ENCODE measurements at regions not wholly inside any gene's neighbourhood (a gene's known extent, or its start where the extent isn't known, plus 50 kb on each side); places are given as distances from the start of the nearest gene placed in this dataset.

DNA sequence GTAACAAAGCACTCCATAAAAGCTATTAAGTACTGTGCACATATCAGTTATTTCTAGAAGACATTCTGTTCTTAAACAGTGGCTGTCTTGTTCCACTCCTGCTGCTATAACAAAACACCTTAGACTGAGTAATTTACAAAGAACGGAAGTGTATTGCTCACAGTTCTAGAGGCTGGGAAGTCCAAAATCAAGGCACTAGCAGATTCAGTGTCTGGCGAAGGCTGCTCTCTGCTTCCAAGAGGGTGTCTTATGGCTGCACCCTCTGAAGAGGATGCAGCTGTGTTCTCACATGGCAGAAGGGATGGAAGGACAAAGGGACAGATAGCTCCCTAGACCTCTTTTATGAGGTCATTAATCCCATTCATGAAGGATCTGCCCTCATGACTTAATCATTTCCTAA is 424.2 kb upstream of the ZMIZ1 start:
- no peak for DNase-seq
- Mint-ChIP-seq H3K4me1 (no peaks in the 10 kb centered on the region), H3K36me3 (no peaks in the 10 kb centered on the region), H3K4me3 (no peak overlapping the region), H3K27me3 (peaks cover 0 to 10% of the 10 kb centered on the region in 2 donors), H3K27ac (no peak overlapping the region), H3K9me3 (peaks cover 0 to 9% (median 7%) of the 10 kb centered on the region in 3 donors)
- ChIA-PET CTCF (no interaction called here), POLR2A (no interaction called here)
- Histone ChIP-seq H3K36me3 (ENCODE audit: control insufficient read depth in 2 of 2, extremely low read depth in 1 of 2, insufficient read depth in 1 of 2, low read length in 1 of 2) (no peaks in the 10 kb centered on the region), H3K4me1 (ENCODE audit: control insufficient read depth in 1 of 2, extremely low read depth in 1 of 2, insufficient read depth in 2 of 2, low read length in 2 of 2) (no peaks in the 10 kb centered on the region), H3K27ac (ENCODE audit: low read length) (no peak overlapping the region), H3K9me3 (no peaks in the 10 kb centered on the region), H3K4me3 (ENCODE audit: control insufficient read depth in 1 of 2, extremely low read depth in 1 of 2, low read length in 1 of 2) (no peak overlapping the region), H3K27me3 (replicated peaks in 1 of 2; ENCODE audit: control insufficient read depth in 2 of 2, extremely low read depth in 1 of 2, insufficient read depth in 2 of 2, low read length in 1 of 2) (no peaks in the 10 kb centered on the region)
- 100% methylated on average over 1 of the region's 2 CpGs for WGBS (ENCODE audit: insufficient coverage)
- no peak for ATAC-seq (replicated peaks in 1 of 4)

DNA sequence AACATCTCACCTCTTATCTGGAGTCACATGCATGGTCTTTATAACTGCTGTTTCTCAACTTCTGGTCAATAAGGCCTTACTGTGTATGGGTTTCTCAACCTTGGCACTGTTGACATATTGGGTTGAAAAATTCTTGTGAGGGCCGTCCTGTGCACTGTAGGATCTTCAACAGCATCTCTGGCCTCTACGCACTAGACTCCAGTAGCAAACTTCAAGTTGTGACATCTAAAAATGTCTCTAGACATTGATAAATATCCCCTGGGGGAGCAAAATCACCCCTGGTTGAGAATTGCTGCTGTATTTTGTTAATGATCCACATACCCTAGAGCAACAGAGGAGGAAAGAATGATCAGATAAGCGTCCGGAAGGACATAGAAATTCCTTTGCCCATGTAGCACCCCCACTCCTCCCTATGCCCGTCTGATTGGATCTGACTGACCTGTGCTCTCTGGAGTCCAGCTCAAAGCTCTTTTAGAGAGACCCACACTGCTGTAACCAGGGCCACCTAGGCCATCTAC is 423.5 kb upstream of the ZMIZ1 start:
- H3K4me1 Mint-ChIP-seq: no peaks in the 10 kb centered on the region
- H3K4me3 ChIP-seq (ENCODE audit: control insufficient read depth in 1 of 2, extremely low read depth in 1 of 2, low read length in 1 of 2): no peak overlapping the region
- no peaks in the 10 kb centered on the region for H3K4me1 ChIP-seq (ENCODE audit: control insufficient read depth in 1 of 2, extremely low read depth in 1 of 2, insufficient read depth in 2 of 2, low read length in 2 of 2)
- no peaks in the 10 kb centered on the region for H3K27me3 ChIP-seq (replicated peaks in 1 of 2; ENCODE audit: control insufficient read depth in 2 of 2, extremely low read depth in 1 of 2, insufficient read depth in 2 of 2, low read length in 1 of 2)
- no peak overlapping the region for H3K27ac Mint-ChIP-seq
- ATAC-seq (replicated peaks in 1 of 4) (no peak), DNase-seq (no peak)
- H3K36me3 ChIP-seq (ENCODE audit: control insufficient read depth in 2 of 2, extremely low read depth in 1 of 2, insufficient read depth in 1 of 2, low read length in 1 of 2): no peaks in the 10 kb centered on the region
- WGBS (ENCODE audit: insufficient coverage): no CpG with 5 or more reads among the region's 5 CpGs
- POLR2A ChIA-PET: no interaction called here
- peaks cover 0 to 15% of the 10 kb centered on the region in 2 donors for H3K27me3 Mint-ChIP-seq
- no peak overlapping the region for H3K4me3 Mint-ChIP-seq
- H3K36me3 Mint-ChIP-seq: no peaks in the 10 kb centered on the region
- CTCF ChIA-PET: no interaction called here
- H3K9me3 Mint-ChIP-seq: peaks cover 0 to 9% (median 7%) of the 10 kb centered on the region in 3 donors
- no peaks in the 10 kb centered on the region for H3K9me3 ChIP-seq
- H3K27ac ChIP-seq (ENCODE audit: low read length): no peak overlapping the region

DNA sequence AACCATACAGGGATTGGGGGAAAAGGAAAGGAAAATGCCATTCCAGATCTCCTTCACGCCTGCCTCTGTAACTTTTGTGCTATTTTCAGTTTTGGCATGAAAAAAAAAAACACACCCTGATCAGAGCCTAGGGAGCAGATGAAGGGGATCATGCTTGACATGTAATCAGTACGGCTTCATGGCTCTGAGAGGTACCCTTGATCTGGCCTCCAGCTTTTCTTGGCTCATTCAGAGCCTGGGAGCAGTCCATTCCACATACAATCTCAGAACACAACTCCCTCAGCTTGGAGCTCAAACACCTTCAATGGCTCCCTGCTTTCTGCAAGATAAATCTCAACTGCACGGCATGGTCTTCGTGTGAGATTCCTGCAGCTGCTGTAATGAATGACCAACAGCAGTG is 422.8 kb upstream of the ZMIZ1 start:
- H3K27ac ChIP-seq (ENCODE audit: low read length): no peak overlapping the region
- no peaks in the 10 kb centered on the region for H3K36me3 Mint-ChIP-seq
- no peak for DNase-seq
- no peaks in the 10 kb centered on the region for H3K4me1 ChIP-seq (ENCODE audit: control insufficient read depth in 1 of 2, extremely low read depth in 1 of 2, insufficient read depth in 2 of 2, low read length in 2 of 2)
- ATAC-seq (replicated peaks in 1 of 4): no peak
- H3K27me3 Mint-ChIP-seq: peaks cover 4 to 15% of the 10 kb centered on the region in 2 donors
- no peak overlapping the region for H3K4me3 Mint-ChIP-seq
- ChIA-PET POLR2A (no interaction called here), CTCF (no interaction called here)
- H3K27ac Mint-ChIP-seq: no peak overlapping the region
- no peaks in the 10 kb centered on the region for H3K36me3 ChIP-seq (ENCODE audit: control insufficient read depth in 2 of 2, extremely low read depth in 1 of 2, insufficient read depth in 1 of 2, low read length in 1 of 2)
- 86% methylated on average over 4 of the region's 4 CpGs for WGBS (ENCODE audit: insufficient coverage)
- no peak overlapping the region for H3K4me3 ChIP-seq (ENCODE audit: control insufficient read depth in 1 of 2, extremely low read depth in 1 of 2, low read length in 1 of 2)
- no peaks in the 10 kb centered on the region for H3K27me3 ChIP-seq (replicated peaks in 1 of 2; ENCODE audit: control insufficient read depth in 2 of 2, extremely low read depth in 1 of 2, insufficient read depth in 2 of 2, low read length in 1 of 2)
- H3K9me3 ChIP-seq: no peaks in the 10 kb centered on the region
- H3K9me3 Mint-ChIP-seq: peaks cover 0 to 9% (median 7%) of the 10 kb centered on the region in 3 donors
- H3K4me1 Mint-ChIP-seq: no peaks in the 10 kb centered on the region

DNA sequence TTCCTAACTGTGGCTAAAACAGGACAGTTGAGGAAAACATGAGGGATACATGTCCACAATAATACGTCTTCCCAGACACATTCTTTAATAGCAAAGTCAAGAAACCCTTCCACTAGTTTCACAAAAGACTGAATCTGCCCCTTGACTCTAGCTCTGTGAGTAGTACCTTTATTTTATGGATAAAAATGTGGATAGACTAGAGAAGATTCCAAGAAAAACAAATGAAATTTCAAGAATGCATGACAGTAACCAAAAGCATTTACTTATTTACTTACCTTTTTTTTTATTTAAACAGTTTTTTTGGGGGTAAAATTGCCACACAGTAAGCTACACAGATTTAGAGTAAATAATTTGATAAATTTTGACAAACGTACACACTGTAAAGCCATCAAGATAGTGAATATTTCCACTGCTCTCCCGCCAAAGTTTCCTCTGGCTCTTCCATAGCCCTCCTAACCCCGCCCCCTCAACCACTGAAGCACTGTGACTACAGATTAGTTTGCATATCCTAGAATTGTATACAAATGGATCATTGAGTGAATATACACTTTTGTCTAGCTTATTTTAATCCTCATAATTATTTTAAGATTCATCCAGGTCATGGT is 420.4 kb upstream of the ZMIZ1 start:
- Mint-ChIP-seq H3K4me3 (no peak overlapping the region), H3K4me1 (no peaks in the 10 kb centered on the region), H3K9me3 (peaks cover 6 to 9% (median 7%) of the 10 kb centered on the region in 3 donors), H3K27me3 (peaks cover 21% of the 10 kb centered on the region in 2 donors), H3K36me3 (no peaks in the 10 kb centered on the region), H3K27ac (no peak overlapping the region)
- ATAC-seq (replicated peaks in 1 of 4) (no peak), DNase-seq (no peak)
- H3K27ac ChIP-seq (ENCODE audit: low read length): no peak overlapping the region
- H3K4me3 ChIP-seq (ENCODE audit: control insufficient read depth in 1 of 2, extremely low read depth in 1 of 2, low read length in 1 of 2): no peak overlapping the region
- WGBS (ENCODE audit: insufficient coverage): no CpG with 5 or more reads among the region's 4 CpGs
- H3K9me3 ChIP-seq: no peaks in the 10 kb centered on the region
- CTCF ChIA-PET: no interaction called here
- POLR2A ChIA-PET: no interaction called here
- H3K36me3 ChIP-seq (ENCODE audit: control insufficient read depth in 2 of 2, extremely low read depth in 1 of 2, insufficient read depth in 1 of 2, low read length in 1 of 2): no peaks in the 10 kb centered on the region
- H3K27me3 ChIP-seq (replicated peaks in 1 of 2; ENCODE audit: control insufficient read depth in 2 of 2, extremely low read depth in 1 of 2, insufficient read depth in 2 of 2, low read length in 1 of 2): peaks cover 0 to 3% of the 10 kb centered on the region in 2 experiments
- no peaks in the 10 kb centered on the region for H3K4me1 ChIP-seq (ENCODE audit: control insufficient read depth in 1 of 2, extremely low read depth in 1 of 2, insufficient read depth in 2 of 2, low read length in 2 of 2)

DNA sequence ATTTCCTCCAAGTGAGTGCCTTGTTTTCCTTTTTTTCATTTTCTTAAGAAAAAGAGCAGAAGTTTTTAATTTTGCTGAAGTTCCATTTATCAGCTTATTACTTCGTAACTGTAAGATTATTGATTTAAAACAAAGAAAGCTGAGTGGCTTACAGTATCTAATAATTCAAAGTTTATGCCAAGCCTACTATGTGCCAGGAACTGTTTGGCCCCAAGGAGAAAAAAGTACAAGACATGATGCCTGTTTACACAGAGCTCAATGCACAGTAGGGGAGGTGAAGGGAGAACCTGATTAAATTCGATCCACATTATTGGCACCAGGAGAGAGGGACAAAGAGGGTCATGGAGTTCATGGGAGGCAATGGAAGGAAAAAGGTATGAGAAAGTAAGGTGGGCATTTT is 419.3 kb upstream of the ZMIZ1 start:
- H3K27ac Mint-ChIP-seq: no peak overlapping the region
- DNase-seq (no peak), ATAC-seq (replicated peaks in 1 of 4) (no peak)
- no peaks in the 10 kb centered on the region for H3K36me3 ChIP-seq (ENCODE audit: control insufficient read depth in 2 of 2, extremely low read depth in 1 of 2, insufficient read depth in 1 of 2, low read length in 1 of 2)
- H3K27ac ChIP-seq (ENCODE audit: low read length): no peak overlapping the region
- H3K27me3 Mint-ChIP-seq: peaks cover 22 to 23% of the 10 kb centered on the region in 2 donors
- H3K27me3 ChIP-seq (replicated peaks in 1 of 2; ENCODE audit: control insufficient read depth in 2 of 2, extremely low read depth in 1 of 2, insufficient read depth in 2 of 2, low read length in 1 of 2): peaks cover 0 to 3% of the 10 kb centered on the region in 2 experiments
- H3K9me3 ChIP-seq: no peaks in the 10 kb centered on the region
- peaks cover 6 to 8% (median 7%) of the 10 kb centered on the region in 3 donors for H3K9me3 Mint-ChIP-seq
- no peak overlapping the region for H3K4me3 Mint-ChIP-seq
- H3K4me3 ChIP-seq (ENCODE audit: control insufficient read depth in 1 of 2, extremely low read depth in 1 of 2, low read length in 1 of 2): no peak overlapping the region
- ChIA-PET POLR2A (no interaction called here), CTCF (interaction anchor here in 1 of 2 donors (0.8 kb wide), 1 partner anchor 10 kb away, joined by 4 read pairs; no protein-coding TSS in a partner anchor)
- WGBS (ENCODE audit: insufficient coverage): 73% methylated on average over 1 of the region's 2 CpGs
- H3K4me1 ChIP-seq (ENCODE audit: control insufficient read depth in 1 of 2, extremely low read depth in 1 of 2, insufficient read depth in 2 of 2, low read length in 2 of 2): no peaks in the 10 kb centered on the region
- H3K36me3 Mint-ChIP-seq: no peaks in the 10 kb centered on the region
- no peaks in the 10 kb centered on the region for H3K4me1 Mint-ChIP-seq

DNA sequence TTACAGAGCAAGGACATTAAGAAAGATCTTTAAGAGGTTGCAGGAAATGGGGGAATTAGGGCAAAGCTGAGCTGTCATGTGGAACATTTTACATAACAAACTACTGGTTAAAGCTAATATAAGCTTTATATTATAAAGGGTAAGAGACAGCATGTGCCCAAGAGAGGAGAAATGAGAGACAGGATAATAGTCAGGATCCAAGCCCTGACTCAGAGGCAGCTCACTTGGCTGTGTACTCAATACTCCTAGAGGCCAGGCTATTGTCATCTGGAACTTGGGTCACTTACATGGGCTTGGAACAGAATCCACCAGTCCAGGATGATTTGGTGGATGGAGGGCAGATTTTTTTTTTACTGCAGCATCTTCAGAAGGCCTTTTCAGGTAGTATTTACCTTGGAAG is 418.6 kb upstream of the ZMIZ1 start:
- H3K27me3 Mint-ChIP-seq: peaks cover 25 to 26% of the 10 kb centered on the region in 2 donors
- no peaks in the 10 kb centered on the region for H3K4me1 ChIP-seq (ENCODE audit: control insufficient read depth in 1 of 2, extremely low read depth in 1 of 2, insufficient read depth in 2 of 2, low read length in 2 of 2)
- no peak overlapping the region for H3K4me3 ChIP-seq (ENCODE audit: control insufficient read depth in 1 of 2, extremely low read depth in 1 of 2, low read length in 1 of 2)
- H3K27ac Mint-ChIP-seq: no peak overlapping the region
- ChIA-PET POLR2A (no interaction called here), CTCF (interaction anchor here in 1 of 2 donors (0.6 kb wide), 1 partner anchor 822 kb away, joined by 3 read pairs; no protein-coding TSS in a partner anchor)
- no peaks in the 10 kb centered on the region for H3K36me3 ChIP-seq (ENCODE audit: control insufficient read depth in 2 of 2, extremely low read depth in 1 of 2, insufficient read depth in 1 of 2, low read length in 1 of 2)
- no peak for ATAC-seq (replicated peaks in 1 of 4)
- H3K9me3 Mint-ChIP-seq: peaks cover under 1 to 6% (median 2%) of the 10 kb centered on the region in 3 donors
- DNase-seq: no peak
- no peak overlapping the region for H3K4me3 Mint-ChIP-seq
- H3K36me3 Mint-ChIP-seq: no peaks in the 10 kb centered on the region
- no peaks in the 10 kb centered on the region for H3K4me1 Mint-ChIP-seq
- no peak overlapping the region for H3K27ac ChIP-seq (ENCODE audit: low read length)
- peaks cover 0 to 7% of the 10 kb centered on the region in 2 experiments for H3K27me3 ChIP-seq (replicated peaks in 1 of 2; ENCODE audit: control insufficient read depth in 2 of 2, extremely low read depth in 1 of 2, insufficient read depth in 2 of 2, low read length in 1 of 2)
- H3K9me3 ChIP-seq: no peaks in the 10 kb centered on the region

All from T-cell (primary cell).